HG03469 (cell line): ENCODE measurements at regions not wholly inside any gene's neighbourhood (a gene's known extent, or its start where the extent isn't known, plus 50 kb on each side); places are given as distances from the start of the nearest gene placed in this dataset.

Experiments
- ATAC-seq: cut with Tn5 transposase; IDR thresholded peaks from one replicate; pipeline ENCODE4 v1.9.1; 2021; ENCODE audit warnings: mild to moderate bottlenecking, moderate library complexity, moderate number of reproducible peaks; ENCODE audit not compliant: unreplicated experiment

DNA sequence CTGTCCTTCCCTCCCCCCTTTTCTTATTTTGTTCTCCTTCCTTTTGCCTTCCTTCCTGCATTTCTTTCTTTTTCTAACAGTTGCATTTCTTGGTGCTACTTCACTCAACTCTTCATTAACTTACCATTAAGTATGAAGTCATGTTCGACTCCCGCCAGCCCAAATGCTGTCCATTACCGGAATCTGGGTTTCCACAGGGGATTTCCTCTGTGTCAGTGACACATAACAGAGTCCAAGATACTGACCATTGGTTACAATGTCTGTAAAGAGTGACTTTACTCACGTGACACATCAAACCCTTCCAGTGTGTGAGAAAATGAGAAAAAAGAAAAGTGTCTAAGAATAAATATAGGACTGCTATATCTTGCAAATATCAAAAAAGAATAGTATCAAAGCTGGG, 500.0 kb upstream of the FRG1 start:
- no peak for ATAC-seq

DNA sequence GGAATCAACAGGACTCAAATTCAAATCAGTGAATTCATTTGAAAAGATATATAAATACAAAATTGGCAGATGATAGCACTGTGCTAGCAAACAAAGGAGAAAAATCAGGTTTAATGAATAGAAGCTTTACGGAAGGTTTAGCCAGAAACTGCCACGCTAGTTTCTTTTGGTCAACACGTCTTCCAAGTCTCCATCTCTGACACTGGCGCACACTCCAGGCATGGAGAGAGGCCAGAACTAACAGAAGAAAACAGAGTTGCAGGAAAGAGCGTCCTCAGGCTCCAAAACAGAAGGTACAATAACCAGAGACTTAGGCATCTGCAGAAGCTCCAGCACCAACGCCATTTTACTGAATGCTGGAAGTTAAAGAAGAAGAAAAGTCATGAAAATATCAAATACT, 497.3 kb upstream of the FRG1 start:
- no peak for ATAC-seq

DNA sequence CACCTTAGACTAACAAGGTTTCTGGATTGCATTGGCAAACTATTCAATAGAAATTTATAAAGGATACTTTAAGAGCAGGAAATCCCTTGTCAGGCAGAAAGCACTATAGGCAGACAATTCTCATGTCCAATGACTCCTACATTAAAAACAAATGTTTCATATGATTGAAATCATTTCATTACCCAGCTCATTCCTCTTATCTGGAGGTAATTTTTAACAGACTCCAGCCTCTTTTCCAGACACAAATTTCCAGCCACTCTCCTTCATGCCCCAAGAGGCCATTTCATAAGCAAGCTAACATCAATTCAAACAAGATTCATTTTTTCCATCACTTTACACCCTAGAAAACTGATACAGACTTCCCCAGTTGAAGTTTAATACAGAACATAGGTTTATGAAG, 495.1 kb upstream of the FRG1 start:
- ATAC-seq = no peak

DNA sequence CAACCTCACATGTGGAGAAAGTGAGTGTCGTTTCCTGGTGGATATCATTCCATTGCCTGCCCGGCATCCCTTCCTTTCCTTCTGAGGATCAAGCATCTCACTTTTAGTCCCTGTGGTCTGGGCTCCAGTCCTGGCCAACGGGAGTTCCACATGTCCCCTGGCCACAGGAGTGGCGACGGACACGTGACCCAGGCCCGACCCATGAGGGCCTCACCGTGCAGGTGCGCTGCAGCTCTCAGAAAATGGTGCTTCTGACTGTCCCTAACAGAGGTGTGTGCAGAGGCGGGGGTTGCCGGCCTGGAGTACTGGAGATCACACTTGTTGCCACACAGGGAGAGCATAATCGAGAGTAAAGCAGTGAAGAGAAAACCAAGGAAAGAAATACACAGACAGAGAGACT, 476.9 kb upstream of the FRG1 start:
- ATAC-seq = no peak

DNA sequence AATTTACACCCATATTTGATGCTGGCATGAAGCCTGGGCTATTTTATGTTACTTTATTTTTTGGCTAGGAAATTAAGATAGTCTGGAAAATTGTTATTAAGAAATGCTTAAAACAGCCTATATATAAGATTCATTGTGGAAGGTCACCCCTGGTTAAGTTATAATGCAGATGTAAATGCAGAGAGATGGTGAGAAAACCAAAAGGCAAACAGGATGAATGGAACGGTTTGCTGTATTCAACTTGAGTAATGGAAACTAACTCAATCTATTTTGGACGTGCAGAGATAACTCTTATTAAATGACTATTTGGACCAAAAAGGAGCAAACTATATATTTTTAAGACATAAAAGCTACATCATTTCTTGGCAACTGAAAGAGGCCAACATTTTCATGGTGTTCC, 446.3 kb upstream of the FRG1 start:
- no peak for ATAC-seq

- ATAC-seq = no peak
These were observed 443.2 kb upstream of the FRG1 start for GRCh38 chr4:189497516-189497915.

DNA sequence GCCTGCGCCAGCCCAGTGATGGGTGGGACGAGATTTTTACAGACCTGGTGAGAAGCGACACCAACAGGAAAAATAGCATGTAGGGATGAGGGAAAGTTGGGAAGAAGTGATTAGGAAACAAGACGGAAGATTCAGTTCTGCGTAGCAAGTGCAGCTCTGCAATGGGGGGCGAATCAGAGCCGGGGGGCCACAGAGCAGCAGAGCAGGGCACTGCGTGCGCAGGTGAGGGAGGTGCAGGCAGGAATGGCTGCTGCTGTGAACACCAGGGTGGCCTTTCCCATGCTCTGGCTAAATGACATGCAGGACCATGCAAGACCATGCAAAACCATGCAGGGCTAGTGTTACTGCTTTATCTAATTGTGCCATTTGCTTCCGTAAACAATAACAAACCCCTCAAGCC, 442.7 kb upstream of the FRG1 start:
- ATAC-seq = no peak

DNA sequence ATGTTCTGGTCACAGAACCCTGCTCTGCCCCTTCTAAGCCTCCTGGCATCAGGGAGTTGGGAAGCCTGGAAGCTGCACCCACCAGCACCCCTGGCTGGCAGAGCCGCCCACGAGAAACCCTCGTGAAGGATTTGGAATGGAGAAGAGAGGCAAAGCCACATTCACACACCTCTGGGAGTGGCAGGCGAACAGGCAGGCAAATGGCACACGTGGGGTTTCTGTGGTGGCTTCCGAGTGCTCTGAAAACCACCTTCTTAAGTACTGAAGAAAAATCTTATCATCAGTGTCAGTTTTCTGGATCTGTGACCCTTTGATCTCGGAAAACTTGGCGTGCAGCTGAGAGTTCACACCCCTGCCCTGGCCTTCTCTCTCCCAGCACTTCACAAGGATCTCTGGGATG, 442.2 kb upstream of the FRG1 start:
- no peak for ATAC-seq

DNA sequence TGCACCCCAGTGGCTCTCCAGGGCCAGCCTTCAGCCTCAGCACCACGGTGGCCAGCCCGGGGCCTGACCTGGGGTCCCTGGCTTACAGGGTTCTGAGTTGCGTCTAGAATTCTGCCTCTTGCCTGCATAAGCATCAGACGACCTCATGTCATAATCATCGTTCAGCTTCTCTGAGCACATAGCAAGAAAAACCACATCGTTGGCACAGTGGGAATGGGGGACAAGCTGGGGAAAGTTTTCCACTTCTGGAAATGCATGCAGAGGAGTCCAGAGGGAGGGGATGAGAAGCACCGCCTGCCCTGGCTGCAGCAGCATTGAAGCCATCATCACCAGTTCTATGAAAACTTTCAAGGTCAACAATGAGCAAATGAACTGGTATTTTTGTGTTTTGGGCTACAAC, 441.0 kb upstream of the FRG1 start:
- ATAC-seq = no peak

- no peak for ATAC-seq
These were observed 439.7 kb upstream of the FRG1 start for GRCh38 chr4:189500970-189501369.

- peak; percentile 82 for ATAC-seq
These were observed 437.7 kb upstream of the FRG1 start for GRCh38 chr4:189502841-189503435.

- ATAC-seq = no peak
These were observed 436.5 kb upstream of the FRG1 start for GRCh38 chr4:189504220-189504619.

- ATAC-seq = no peak
These were observed 435.3 kb upstream of the FRG1 start for GRCh38 chr4:189505380-189505779.

DNA sequence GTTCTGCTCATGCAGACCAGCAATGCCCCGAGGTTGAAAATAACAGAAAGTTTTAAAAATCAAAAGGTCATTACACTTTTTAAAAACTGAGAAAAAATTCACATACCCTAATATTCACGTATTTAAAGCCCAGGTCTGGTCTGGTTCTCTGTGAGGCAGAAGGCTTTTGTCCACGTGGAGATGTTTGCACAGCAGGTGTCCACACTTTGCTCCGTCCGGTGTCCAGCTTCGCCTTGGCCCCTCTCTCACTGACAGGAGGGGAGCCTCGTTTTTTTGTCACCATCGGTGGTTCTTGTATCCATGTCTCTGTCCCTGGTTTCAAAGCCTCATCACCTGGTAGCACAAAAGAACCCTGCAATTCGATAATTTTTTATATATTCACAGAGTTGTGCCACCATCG, 434.6 kb upstream of the FRG1 start:
- no peak for ATAC-seq

DNA sequence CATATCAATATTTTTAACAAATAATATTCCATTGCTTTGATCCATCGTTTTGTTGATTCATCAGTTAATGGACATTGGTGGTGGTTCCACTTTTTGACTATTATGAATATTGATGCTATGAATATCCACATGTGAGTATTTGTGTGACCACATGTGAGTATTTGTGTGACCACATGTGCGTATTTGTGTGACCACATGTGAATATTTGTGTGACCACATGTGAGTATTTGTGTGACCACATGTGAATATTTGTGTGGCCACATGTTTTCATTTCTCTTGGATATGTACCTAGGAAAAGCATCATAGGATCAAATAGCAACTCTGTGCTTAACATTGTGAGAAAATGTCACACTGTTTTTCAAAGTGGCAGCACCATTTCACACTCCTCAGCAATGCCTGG, 433.6 kb upstream of the FRG1 start:
- ATAC-seq = no peak

DNA sequence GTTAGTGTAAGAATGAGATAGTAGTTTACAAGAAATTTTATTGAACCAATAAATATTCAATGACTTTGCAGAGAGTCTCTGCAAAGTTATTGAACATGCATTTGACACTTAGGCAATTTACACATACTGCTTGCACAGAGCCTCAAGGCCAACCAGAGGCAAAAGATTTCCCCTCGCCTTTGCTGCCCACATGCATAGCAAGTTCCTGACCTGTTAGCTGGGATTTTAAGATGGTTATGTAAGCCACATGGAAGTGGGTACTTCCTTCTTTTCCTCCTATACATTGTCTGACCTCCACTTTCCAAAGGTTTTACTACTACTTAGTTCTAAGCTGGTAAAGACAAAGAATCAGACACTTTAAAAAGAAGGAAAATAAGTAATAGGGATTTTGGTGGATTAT, 430.1 kb upstream of the FRG1 start:
- ATAC-seq = no peak

DNA sequence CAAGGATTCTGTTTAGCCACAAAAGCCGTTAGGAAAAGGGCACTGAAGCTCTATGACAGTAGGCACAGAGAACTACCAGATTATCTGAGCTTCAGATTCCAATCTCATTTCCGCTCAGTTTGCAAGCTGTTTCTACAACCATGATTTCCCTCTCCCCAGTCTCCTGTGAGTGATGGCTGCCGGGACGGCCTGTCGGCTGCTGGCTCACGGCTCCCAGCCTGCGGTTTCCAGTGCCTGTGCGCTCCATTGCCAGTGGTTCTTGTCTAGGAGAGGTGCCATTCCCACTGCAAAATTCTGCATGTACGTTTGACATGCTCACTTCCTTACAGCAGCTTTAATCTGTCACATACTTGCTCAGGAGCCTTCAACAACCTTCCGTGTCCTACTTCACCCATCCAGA, 429.1 kb upstream of the FRG1 start:
- no peak for ATAC-seq

- ATAC-seq = no peak
These were observed 427.3 kb upstream of the FRG1 start for GRCh38 chr4:189513421-189513820.

DNA sequence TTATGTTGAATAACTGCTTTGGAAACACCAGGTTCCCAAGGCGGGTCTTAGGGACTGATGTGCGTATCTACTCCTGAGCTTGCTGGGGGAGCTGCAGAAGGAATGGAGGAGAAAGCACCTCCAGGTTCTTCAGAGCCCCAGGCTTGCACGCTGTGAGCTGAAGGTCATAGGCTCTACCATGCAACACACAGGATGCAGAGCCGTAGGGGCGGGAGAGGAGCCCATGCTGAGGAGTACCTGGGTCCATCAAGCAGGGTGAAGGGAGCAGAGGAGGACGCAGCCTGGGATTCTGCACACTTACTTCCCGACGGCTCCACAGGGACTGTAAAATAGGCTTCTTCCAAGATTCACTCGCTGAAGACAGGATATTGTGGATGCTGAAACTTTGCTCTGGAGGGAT, 426.5 kb upstream of the FRG1 start:
- no peak for ATAC-seq

GRCh38 chr4:189516902-189517301, 423.8 kb upstream of the FRG1 start:
- no peak for ATAC-seq

DNA sequence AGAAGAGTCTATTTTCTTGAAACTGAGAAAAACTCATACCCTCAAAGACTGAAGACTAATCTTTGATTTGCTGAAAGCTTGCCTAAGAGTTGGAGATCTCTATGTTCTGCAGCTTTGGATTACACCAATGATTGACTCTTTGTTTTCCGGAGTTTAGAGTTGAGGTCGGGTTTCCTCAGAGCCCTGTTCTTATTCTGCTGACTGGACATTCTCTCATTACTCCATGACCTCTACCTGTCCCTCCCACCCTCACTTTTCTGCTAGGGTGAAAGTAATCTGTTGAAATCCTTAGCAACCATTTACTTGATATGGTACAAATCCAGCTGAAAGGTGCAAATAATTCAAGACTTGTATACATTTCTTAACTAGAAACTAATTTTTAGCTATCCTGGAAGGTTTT, 421.5 kb upstream of the FRG1 start:
- no peak for ATAC-seq

DNA sequence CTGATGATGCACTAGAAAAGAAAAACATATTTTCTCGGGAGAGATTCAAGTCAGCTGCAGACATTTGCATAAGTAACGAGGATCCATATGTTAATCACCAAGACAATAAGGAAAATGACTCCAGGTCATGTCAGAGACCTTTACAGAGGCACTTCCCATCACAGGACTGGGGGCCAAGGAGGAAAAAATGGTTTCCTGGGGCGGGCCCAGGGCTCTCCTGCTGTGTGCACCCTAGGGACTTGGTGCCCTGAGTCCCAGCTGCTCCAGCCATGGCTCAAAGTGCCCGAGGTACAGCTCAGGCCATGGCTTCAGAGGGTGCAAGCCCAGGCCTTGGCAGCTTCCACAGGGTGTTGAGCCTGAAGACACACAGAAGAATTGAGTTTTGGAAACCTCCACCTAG, 415.4 kb upstream of the FRG1 start:
- ATAC-seq = no peak

GRCh38 chr4:189530848-189531247, 409.8 kb upstream of the FRG1 start:
- ATAC-seq = no peak

DNA sequence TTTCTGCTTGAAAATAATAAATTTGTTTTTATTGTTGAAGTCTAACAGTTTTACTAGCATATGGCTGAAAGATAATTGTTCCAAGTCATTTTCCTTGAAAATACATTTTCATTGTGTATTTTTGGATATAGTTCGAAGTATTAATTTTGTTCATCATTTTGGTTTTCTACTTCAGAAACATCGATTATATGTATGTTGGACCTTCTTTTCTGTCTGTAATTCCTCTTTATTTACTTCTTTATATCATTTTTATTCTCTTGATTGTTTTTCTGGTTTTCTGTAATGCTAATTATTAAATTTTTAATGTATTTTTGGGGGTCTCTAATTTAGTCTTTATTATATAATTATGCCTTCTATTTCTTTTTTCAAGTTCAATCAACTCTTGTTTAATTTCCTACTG, 407.1 kb upstream of the FRG1 start:
- no peak for ATAC-seq
